Fibroblast of the aortic adventitia (primary cell): ENCODE measurements at regions not wholly inside any gene's neighbourhood (a gene's known extent, or its start where the extent isn't known, plus 50 kb on each side); places are given as distances from the start of the nearest gene placed in this dataset.
"Not testable (repeated sequence)": the region's sequence is repeated elsewhere in the genome, so short reads cannot be mapped to it uniquely, and the experiment has no call there.

Experiments used
- DNase-seq: peaks from one replicate; pipeline ENCODE4 v3.0.0-alpha.2; 2010; ENCODE audit warnings: low read depth
- H3K4me3 ChIP-seq: 2 replicates; pipeline ENCODE4 v1.5.1; 2011; ENCODE audit warnings: low read depth, mild to moderate bottlenecking, control low read depth, low read length, moderate library complexity
- TF ChIP-seq, protein P1 (sequence below): IDR thresholded peaks from 2 replicates; pipeline ENCODE4 v1.5.1; 2011; ENCODE audit warnings: mild to moderate bottlenecking, low read length, control low read depth, inconsistent platforms; ENCODE audit not compliant: insufficient read depth

DNA sequence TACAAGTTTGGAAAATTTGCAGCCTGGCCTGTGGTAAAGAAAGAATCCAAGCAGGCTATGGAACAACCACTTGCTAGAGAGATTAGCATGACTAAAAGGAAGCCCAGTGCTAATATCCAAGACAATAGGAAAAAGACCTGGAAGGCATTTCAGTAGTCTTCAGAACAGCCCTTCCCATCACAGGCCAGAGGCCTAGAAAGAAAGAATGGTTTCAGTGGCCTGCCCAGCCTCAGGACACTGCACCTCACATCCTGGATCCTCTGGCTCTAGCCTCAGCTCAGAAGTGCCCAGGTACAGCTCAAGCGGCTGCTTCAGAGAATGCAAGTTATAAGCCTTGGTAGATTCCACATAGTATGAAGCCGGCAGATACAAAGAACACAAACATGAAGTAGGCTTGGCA lies 449.8 kb upstream of the AR start:
- no peak overlapping the region for H3K4me3 ChIP-seq
- TF ChIP-seq, protein P1, sequence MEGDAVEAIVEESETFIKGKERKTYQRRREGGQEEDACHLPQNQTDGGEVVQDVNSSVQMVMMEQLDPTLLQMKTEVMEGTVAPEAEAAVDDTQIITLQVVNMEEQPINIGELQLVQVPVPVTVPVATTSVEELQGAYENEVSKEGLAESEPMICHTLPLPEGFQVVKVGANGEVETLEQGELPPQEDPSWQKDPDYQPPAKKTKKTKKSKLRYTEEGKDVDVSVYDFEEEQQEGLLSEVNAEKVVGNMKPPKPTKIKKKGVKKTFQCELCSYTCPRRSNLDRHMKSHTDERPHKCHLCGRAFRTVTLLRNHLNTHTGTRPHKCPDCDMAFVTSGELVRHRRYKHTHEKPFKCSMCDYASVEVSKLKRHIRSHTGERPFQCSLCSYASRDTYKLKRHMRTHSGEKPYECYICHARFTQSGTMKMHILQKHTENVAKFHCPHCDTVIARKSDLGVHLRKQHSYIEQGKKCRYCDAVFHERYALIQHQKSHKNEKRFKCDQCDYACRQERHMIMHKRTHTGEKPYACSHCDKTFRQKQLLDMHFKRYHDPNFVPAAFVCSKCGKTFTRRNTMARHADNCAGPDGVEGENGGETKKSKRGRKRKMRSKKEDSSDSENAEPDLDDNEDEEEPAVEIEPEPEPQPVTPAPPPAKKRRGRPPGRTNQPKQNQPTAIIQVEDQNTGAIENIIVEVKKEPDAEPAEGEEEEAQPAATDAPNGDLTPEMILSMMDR, result no peak
- DNase-seq, result no peak

DNA sequence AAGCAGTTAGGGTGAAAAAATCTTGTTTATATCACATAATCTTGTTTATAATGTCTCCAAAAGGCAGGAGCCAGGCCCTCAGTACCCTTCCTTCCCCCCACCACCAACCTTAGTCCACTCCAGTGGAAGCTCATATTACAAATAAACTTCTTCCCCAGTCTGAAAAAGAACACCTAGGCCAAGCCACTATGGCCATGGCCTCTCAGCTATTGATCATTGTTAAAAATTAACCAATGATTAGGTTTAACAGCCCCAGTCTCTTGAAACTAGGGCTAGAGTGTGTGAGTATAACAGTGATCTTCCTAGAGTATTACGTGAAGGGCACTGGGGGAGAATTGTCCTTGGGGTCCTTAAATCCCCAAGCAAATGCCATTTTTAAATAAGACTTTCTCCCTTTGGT lies 411.9 kb upstream of the EDA2R start:
- no peak overlapping the region for H3K4me3 ChIP-seq
- TF ChIP-seq, protein P1, result no peak
- no peak for DNase-seq

DNA sequence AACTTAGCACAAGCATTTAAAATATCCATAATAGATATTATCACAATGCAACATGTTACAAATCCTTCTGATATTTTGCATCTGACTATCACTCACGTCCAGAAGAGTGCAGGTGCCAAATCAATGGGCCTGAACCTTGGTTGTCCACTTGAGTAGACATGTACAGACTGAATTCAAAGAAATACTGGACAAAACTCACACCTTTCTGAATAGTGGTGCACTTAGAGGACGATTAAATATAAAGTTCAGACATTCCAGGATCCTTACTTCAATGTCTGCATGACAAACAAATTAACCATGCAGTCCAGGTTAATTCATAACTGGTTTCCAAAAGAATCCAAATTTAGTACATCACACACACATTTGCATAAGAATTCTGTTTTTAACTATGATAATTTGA lies 406.0 kb upstream of the EDA2R start:
- H3K4me3 ChIP-seq, result no peak overlapping the region
- TF ChIP-seq, protein P1, result no peak
- DNase-seq, result no peak

DNA sequence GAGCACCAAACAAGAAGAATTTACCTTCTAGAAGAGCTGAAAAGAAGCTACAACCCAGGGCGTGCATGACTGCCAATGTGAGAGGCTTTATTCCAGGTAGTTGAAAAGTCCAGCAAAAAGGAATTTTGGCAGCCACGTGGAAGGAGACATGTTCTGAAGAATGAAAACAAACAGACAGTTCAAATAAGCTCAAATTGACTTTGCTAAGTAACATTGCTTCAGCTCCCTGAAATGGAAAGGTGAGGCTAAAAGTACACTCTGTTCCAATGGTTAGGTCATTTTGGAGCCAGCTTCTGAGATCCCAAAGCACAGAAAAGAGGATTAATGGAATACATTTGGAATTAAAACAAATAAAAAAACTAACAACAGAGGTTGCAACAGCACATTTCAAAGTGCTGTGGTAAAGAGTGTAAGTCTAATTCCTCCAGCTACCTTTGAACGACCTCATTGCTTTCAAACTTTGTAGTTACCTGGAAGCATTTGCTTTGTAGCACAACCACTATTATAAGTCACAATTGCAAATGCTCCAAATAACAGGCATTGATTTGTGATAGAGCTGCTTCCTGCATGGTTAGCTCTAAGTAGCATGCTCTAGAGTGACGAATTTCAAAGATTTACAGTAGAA lies 405.3 kb upstream of the EDA2R start:
- no peak overlapping the region for H3K4me3 ChIP-seq
- no peak for DNase-seq
- TF ChIP-seq, protein P1, result no peak

DNA sequence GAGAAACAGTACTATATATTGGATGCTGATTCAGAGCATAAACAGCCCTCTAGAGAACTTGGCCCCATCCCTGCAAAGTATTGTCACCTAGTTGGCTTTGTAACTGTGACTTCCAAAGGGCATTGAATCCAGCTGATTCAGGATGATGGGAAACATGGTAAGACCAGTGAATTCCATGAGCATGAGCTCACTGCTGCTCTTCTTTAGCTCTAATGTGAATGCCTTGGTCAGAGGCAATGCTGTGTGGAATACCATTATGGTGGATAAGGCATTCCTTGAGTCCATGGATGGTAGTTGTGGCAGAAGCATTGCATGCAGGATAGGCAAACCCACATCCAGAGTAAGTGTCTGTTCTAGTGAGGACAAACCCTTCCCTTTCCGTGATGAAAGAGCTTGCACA lies 365.6 kb upstream of the EDA2R start:
- no peak for DNase-seq
- no peak overlapping the region for H3K4me3 ChIP-seq
- TF ChIP-seq, protein P1, result no peak

DNA sequence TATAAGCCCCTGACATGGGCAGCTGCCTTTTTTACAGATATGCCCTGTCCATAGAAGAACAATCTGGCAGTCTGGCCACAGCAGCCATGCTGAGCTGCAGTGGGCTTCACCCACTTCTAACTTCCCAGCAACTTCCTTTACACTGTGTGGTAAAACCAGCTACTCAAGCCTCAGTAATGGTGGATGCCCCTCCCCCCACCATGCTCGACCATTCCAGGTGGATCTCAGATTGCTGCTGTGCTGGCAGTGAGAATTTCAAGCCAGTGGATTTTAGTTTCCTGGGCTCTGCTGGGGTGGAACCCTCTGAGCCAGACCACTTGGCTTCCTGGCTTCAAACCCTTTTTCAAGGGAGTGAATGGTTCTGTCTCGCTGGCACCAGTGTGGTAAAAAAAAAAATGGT lies 355.9 kb upstream of the EDA2R start:
- TF ChIP-seq, protein P1, result no peak
- no peak overlapping the region for H3K4me3 ChIP-seq
- no peak for DNase-seq

DNA sequence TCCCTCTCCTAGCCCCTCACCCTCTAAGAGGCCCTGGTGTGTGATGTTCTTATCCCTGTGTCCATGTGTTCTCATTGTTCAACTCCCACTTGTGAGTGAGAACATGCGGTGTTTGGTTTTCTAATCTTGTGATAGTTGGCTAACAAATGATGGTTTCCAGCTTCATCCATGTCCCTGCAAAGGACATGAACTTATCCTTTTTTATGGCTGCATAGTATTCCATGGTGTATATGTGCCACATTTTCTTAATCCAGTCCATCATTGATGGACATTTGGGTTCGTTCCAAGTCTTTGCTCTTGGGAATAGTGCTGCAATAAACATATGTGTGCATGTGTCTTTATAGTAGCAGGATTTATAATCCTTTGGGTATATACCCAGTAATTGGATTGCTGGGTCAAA lies 353.2 kb upstream of the EDA2R start:
- H3K4me3 ChIP-seq, DNase-seq: not testable (repeated sequence)
